HEK293T (cell line): ENCODE measurements at regions not wholly inside any gene's neighbourhood (a gene's known extent, or its start where the extent isn't known, plus 50 kb on each side); places are given as distances from the start of the nearest gene placed in this dataset.

ENCODE experiments used
- CTCF ChIA-PET: fragments of 350-600 bp; formaldehyde crosslinking; extraction: SDS; loops from one replicate; lab custom pipeline; 2021; ENCODE audit warnings: antibody characterized with exemption, inconsistent platforms; lab: Yijun Ruan, JAX
- POLR2A ChIA-PET: fragments of 350-600 bp; formaldehyde crosslinking; extraction: SDS; loops from one replicate; lab custom pipeline; 2020; ENCODE audit warnings: antibody characterized with exemption, inconsistent platforms; lab: Yijun Ruan, JAX
- DNase-seq: peaks from one replicate; pipeline ENCODE4 v3.0.0; 2012; ENCODE audit warnings: mixed read lengths; ENCODE audit errors: extremely low spot score
- ARNT ChIP-seq: fragments of 450-650 bp; IDR thresholded peaks from 2 replicates; pipeline ENCODE4 v1.6.1; 2017; ENCODE audit warnings: mild to moderate bottlenecking
- BHLHE40 ChIP-seq: fragments of 450-650 bp; IDR thresholded peaks from 2 replicates; pipeline ENCODE4 v1.6.1; 2016; ENCODE audit warnings: mild to moderate bottlenecking, moderate library complexity, borderline replicate concordance
- CTBP1 ChIP-seq: fragments of 450-650 bp; IDR thresholded peaks from 2 replicates; pipeline ENCODE4 v1.6.1; 2016; ENCODE audit warnings: borderline replicate concordance
- ELF4 ChIP-seq: fragments of 450-650 bp; IDR thresholded peaks from 2 replicates; pipeline ENCODE4 v1.6.1; 2017; ENCODE audit warnings: antibody characterized with exemption
- FOXA1 ChIP-seq: fragments of 450-650 bp; IDR thresholded peaks from 2 replicates; pipeline ENCODE4 v1.6.1; 2016; ENCODE audit warnings: mild to moderate bottlenecking
- FOXK2 ChIP-seq: fragments of 450-650 bp; IDR thresholded peaks from 2 replicates; pipeline ENCODE4 v1.6.1; 2016; ENCODE audit warnings: mild to moderate bottlenecking
- FOXM1 ChIP-seq: fragments of 450-650 bp; IDR thresholded peaks from 2 replicates; pipeline ENCODE4 v1.6.1; 2017; ENCODE audit warnings: mild to moderate bottlenecking, borderline replicate concordance
- HDGF ChIP-seq: fragments of 450-650 bp; IDR thresholded peaks from 2 replicates; pipeline ENCODE4 v1.6.1; 2017; ENCODE audit warnings: antibody characterized with exemption, borderline replicate concordance
- L3MBTL2 ChIP-seq: fragments of 450-650 bp; conservative IDR thresholded peaks from 2 replicates; pipeline ENCODE4 v1.6.1; 2016; ENCODE audit warnings: mild to moderate bottlenecking
- LEF1 ChIP-seq: fragments of 450-650 bp; IDR thresholded peaks from 2 replicates; pipeline ENCODE4 v1.6.1; 2017; ENCODE audit warnings: mild to moderate bottlenecking, borderline replicate concordance
- NFRKB ChIP-seq: fragments of 450-650 bp; IDR thresholded peaks from 2 replicates; pipeline ENCODE4 v1.6.1; 2016; ENCODE audit warnings: mild to moderate bottlenecking, moderate library complexity
- SP1 ChIP-seq: fragments of 450-650 bp; IDR thresholded peaks from 2 replicates; pipeline ENCODE4 v1.6.1; 2017
- SUZ12 ChIP-seq: fragments of 450-650 bp; IDR thresholded peaks from 2 replicates; pipeline ENCODE4 v1.6.1; 2016; ENCODE audit warnings: mild to moderate bottlenecking
- TARDBP ChIP-seq: fragments of 450-650 bp; IDR thresholded peaks from 2 replicates; pipeline ENCODE4 v1.6.1; 2016
- ZNF384 ChIP-seq: fragments of 450-650 bp; IDR thresholded peaks from 2 replicates; pipeline ENCODE4 v1.6.1; 2016
- TF ChIP-seq, protein P1 (sequence below): fragments of 450-650 bp; IDR thresholded peaks from 2 replicates; pipeline ENCODE4 v1.6.1; 2016

DNA sequence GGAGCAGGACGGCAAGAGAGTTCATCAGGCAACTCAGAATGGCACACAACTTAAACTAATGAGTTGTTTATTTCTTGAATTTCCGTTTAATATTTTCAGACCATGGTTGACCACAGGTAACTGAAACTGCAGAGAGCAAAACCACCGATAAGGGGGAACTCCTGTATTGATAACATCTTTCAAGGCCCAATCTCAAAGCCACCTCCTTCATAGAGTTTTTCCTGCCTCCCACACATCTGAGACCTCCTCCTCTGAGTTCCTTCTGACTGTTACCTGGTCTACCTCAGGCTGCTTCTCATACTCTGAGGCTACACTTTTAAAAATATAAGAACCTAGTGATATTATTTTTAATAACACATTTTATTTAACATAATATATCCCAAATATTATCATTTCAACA is 341.5 kb upstream of the NPVF start:
- DNase-seq: no peak
- CTCF ChIA-PET: interaction anchor here (0.6 to 1.1 kb wide), 2 partner anchors 20 to 269 kb away, joined by 4 to 5 read pairs; no protein-coding TSS in a partner anchor
- POLR2A ChIA-PET: no interaction called here
- TF ChIP-seq L3MBTL2 (no peak), ZNF384 (no peak), NFRKB (no peak), TARDBP (no peak), HDGF (no peak), SUZ12 (no peak), LEF1 (no peak), BHLHE40 (no peak), ARNT (no peak), ELF4 (no peak), SP1 (no peak), FOXM1 (no peak), FOXK2 (no peak)
- TF ChIP-seq, protein P1, sequence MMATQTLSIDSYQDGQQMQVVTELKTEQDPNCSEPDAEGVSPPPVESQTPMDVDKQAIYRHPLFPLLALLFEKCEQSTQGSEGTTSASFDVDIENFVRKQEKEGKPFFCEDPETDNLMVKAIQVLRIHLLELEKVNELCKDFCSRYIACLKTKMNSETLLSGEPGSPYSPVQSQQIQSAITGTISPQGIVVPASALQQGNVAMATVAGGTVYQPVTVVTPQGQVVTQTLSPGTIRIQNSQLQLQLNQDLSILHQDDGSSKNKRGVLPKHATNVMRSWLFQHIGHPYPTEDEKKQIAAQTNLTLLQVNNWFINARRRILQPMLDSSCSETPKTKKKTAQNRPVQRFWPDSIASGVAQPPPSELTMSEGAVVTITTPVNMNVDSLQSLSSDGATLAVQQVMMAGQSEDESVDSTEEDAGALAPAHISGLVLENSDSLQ: no peak

DNA sequence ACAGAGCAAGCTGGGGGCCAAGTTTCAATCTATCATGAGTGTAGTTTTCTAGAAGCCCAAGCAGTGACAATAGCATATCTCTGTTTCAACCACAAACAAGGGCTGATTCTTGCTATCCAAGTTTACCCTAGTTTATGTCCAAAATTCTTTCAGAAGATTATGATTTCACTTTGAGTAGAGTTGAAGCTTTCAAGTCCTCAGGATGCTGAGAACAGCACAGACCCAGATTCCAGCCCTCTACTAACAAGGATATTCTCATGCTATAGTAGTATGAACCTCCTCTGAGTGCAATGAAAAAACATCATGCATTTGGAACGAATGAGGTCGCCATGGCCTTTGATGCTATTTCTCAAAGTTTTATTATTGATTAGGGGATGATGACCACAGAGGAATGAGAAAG is 344.1 kb upstream of the NPVF start:
- TF ChIP-seq NFRKB (no peak), SP1 (no peak), CTBP1 (no peak), FOXM1 (no peak), SUZ12 (no peak), ELF4 (no peak), FOXK2 (no peak), BHLHE40 (no peak), LEF1 (no peak)
- TF ChIP-seq, protein P1: no peak
- CTCF ChIA-PET: interaction anchor here (0.7 kb wide), 1 partner anchor 99 kb away, joined by 5 read pairs; no protein-coding TSS in a partner anchor
- POLR2A ChIA-PET: no interaction called here
- no peak for DNase-seq

GRCh38 chr7:25574828-25575227 is 346.5 kb upstream of the NPVF start:
- POLR2A ChIA-PET: no interaction called here
- no peak for DNase-seq
- CTCF ChIA-PET: interaction anchor here (1.5 kb wide), 2 partner anchors 19 to 315 kb away, joined by 3 to 4 read pairs; no protein-coding TSS in a partner anchor
- TF ChIP-seq FOXK2 (no peak), NFRKB (no peak), SP1 (no peak), BHLHE40 (no peak), L3MBTL2 (no peak), LEF1 (no peak), FOXA1 (no peak), ELF4 (no peak), TARDBP (no peak), ARNT (no peak), SUZ12 (no peak)
- TF ChIP-seq, protein P1: no peak

GRCh38 chr7:25575634-25576033 is 347.3 kb upstream of the NPVF start:
- no peak for DNase-seq
- TF ChIP-seq L3MBTL2: no peak
- TF ChIP-seq NFRKB: no peak
- TF ChIP-seq HDGF: no peak
- no peak for TF ChIP-seq FOXA1
- no peak for TF ChIP-seq FOXM1
- TF ChIP-seq ARNT: no peak
- no peak for TF ChIP-seq ZNF384
- TF ChIP-seq LEF1: no peak
- TF ChIP-seq, protein P1: no peak
- TF ChIP-seq SUZ12: no peak
- CTCF ChIA-PET: interaction anchor here (1.5 kb wide), 1 partner anchor 19 kb away, joined by 3 read pairs; no protein-coding TSS in a partner anchor
- POLR2A ChIA-PET: no interaction called here

DNA sequence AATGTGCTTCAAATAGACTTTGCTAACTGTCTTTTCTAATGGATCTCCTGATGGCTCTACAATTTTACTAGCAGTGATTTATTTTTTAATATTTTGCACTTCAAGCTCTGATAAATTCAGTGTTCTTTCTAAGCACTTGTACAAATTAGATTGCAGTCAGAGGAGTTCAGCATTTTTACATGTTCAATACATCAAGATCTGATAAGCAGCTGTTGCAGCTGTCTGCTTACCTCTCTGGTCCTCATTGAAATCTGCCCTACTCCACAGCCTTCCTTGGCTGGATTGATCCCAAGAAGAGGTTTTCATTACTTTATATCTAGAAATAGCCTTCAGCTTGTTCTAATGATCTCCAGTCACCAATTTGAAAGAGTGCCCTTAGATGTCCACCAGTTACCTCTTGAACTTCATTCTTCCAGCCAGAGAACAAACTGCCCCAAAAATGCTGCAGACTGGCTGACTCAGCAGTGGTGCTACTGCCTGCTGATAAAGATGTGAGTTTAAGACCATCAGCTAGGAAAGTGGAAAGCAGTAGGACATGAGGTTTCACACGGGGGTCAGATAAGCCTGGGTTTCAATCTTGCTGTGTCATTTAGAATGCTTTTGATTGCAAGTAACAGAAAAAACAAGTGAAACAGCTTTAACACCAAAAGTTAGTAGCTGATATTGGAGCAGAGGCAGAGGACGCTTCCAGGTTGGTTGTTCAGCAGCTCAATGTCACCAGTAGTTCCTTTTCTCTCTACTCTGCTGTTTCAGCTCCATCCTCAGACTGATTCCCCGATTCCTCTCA is 350.9 kb upstream of the NPVF start:
- TF ChIP-seq, protein P1: no peak
- TF ChIP-seq CTBP1 (no peak), FOXA1 (no peak), SP1 (no peak), ELF4 (no peak), FOXM1 (no peak), HDGF (no peak), NFRKB (no peak), TARDBP (no peak)
- POLR2A ChIA-PET: interaction anchor here (0.7 to 1.9 kb wide), 3 partner anchors 39 to 278 kb away, joined by 3 to 7 read pairs (median 3); no protein-coding TSS in a partner anchor

More for the DNA sequence above, 350.9 kb upstream of the NPVF start:
- no peak for DNase-seq
- CTCF ChIA-PET: interaction anchor here (0.7 to 1.4 kb wide), 3 partner anchors 10 to 269 kb away, joined by 3 to 8 read pairs (median 3); no protein-coding TSS in a partner anchor
